ELR (cell line): ENCODE measurements at regions not wholly inside any gene's neighbourhood (a gene's known extent, or its start where the extent isn't known, plus 50 kb on each side); places are given as distances from the start of the nearest gene placed in this dataset.
A peak's percentile ranks its signal among the peaks of the same experiment; 100 is the strongest.

Experiments
- DNase-seq: peaks from one replicate; pipeline ENCODE4 v3.0.0-alpha.2; 2015; ENCODE audit warnings: low read depth

- no peak for DNase-seq
Observed at GRCh38 chr12:71071536-71072097, 86.2 kb downstream of the TSPAN8 start.

DNA sequence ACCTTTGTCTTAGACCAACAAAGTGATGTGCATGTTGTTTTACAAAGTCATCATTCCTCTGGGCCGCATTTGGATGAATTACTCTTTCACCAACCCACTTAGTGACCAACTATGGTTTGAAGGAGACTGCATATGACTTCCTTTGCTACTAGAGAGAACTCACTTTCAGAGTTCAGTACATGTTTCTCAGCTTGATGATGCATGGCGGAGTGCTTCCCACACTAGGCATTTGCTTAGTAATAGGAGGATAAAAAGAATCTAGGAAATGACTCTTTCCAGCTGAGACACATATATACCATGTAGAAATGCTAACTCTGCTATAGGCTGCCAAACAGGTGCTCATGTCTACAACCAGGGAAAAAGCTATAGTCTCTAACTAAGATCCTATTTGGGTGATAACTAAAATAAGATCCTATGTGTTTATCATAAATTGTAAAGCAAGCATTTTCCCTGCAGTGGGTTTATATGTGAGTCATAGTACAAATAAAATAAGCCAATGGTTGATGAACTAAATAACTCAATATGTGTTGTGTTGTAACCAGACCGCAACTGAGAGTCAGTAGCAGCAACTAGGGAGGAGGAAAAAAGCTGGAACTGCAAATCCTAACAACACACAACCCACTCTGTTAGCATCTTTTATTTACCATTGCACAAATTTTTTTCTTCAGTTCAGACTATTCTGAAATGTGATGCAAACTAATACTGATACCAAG lies 87.2 kb downstream of the TSPAN8 start:
- DNase-seq, result no peak

- DNase-seq, result no peak
Observed at GRCh38 chr12:71069311-71069710, 88.5 kb downstream of the TSPAN8 start.

GRCh38 chr12:71063087-71063486 lies 94.7 kb downstream of the TSPAN8 start:
- no peak for DNase-seq

- DNase-seq, result no peak
Observed at GRCh38 chr12:71061451-71061850, 96.3 kb downstream of the TSPAN8 start.

DNA sequence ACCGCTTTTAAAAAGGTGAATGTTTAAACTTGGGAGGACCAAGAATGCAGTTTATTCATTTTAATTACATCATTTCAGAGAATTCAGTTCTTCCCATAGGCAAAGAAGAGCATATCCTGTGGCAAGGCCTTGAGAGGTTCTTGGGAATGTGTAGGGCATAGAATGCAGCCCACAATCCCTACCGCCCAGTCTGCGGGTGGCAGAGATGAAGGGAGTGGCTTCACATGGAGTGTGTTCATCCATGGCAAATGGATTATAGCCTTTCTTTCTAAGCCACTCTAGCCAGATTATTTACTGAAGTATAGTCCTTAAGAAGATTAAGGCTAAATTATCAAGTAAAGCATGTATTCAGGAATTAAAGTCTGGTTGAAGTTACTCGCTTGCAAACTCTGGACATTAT lies 97.4 kb downstream of the TSPAN8 start:
- DNase-seq, result no peak

DNA sequence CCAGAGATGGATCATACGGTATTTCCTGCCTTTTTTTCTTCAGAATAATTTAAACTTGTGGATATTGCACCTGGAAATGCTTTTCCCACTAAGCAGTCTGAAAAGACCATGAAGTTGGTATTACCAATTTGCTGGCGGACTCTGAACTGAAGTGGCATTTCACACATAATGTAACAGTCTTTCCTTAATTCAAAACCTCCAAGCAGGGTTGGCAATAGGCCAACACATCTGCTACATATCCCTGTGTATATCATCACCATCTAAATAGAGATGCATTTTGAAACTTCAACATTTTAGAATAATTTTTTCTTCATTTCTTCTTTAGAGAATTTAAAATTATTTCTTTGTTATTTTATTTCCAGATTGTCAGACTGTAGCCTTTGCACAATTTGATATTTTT lies 100.5 kb downstream of the TSPAN8 start:
- DNase-seq, result no peak

DNA sequence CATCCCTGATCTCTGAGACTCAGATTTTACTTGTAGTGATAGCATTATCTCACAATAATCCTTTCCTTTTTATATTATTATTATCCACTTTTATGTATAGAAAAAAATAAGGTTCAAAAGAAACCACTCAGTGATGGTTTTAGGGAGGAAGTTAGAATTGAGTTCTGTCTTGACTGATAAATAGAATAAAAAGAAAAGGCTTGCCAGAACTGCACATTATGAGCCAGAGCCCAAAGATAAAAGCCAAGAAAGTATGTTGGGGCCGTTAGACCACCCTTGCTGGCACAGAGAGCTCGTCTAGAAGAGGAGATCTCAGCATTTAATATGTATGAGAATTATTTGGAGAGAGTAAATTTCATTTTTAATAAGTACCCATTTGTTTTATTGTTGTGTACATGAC lies 103.2 kb downstream of the TSPAN8 start:
- no peak for DNase-seq

GRCh38 chr12:71046215-71046614 lies 111.6 kb downstream of the TSPAN8 start:
- DNase-seq, result no peak

- no peak for DNase-seq
Observed at GRCh38 chr12:71045781-71046180, 112.0 kb downstream of the TSPAN8 start.

- DNase-seq, result no peak
Observed at GRCh38 chr12:71041476-71041875, 116.3 kb downstream of the TSPAN8 start.

GRCh38 chr12:71038960-71039359 lies 118.4 kb upstream of the PTPRR start:
- no peak for DNase-seq

- DNase-seq, result no peak
Observed at GRCh38 chr12:71036526-71036925, 116.0 kb upstream of the PTPRR start.

DNA sequence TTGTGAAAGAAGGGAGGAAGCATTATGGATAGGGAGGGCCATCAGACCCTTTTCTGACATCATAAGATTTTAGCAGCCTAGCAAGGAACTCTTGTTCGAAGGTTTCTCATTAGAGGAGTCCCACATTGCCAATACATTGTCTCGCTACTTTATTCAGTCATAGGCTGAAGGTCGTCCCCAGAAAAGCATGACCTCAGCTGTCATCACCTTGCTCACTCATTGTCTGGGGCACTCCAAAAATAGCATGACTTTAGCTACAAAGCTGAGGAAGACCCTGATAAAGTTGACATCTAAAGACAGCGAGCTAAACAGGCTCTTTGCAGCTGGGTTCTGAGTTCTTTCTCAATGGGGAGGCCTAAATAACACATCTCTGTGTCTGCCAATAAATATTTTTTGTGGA lies 112.4 kb upstream of the PTPRR start:
- DNase-seq, result no peak

DNA sequence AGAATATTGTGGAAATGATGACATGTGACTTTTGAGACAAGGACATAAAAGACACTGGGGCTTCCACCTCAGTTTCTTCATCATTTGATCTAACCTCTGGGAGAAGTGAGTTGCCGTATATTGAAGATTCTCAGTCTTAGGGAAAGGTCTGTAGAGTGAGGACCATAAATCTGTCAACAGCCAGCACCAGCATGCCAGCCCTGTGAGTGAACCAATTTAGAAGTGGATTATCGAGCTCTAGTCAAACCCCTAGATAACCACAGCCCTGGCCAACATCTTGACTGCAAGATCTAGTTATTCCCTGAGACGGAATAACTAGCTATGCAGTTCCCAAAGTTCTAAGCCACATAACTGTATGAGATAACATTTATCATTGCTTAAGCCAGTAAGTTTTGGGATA lies 108.8 kb upstream of the PTPRR start:
- DNase-seq, result no peak

DNA sequence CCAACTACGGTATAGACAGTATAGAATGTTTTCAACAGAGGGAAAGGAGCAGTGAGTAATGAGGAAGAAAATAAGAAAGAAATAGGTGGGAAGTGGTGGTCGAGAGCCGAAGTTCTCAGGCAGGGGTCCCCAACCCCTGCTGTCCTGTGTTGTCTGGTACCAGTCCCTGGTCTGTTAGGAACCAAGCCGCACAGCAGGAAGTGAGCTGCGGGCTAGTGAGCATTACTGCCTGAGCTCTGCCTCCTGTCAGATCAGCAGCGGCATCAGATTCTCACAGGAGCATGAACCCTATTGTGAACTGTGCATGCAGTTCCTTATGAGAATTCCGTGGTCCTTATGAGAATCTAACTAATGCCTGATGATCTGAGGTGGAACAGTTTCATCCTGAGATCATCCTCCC lies 107.3 kb upstream of the PTPRR start:
- DNase-seq, result no peak

DNA sequence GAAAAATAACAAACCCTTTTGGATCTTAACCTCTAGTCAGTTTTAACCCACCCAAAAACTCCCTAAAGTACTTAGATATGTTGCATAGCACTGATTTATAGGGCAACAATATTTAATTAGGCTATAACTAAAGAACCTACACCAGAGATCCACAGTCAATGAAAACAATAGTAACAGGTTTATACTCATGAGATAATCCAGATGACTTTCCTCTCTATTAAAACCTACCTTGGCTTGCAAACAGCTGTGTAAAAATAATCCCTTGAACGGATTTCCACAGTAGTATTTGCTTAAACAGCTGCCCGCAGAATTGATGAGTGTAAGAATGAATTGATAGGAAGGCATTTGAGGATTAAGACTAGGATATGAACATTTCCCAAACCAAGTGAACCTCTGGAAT lies 104.3 kb upstream of the PTPRR start:
- DNase-seq, result no peak

GRCh38 chr12:71024281-71024680 lies 103.7 kb upstream of the PTPRR start:
- no peak for DNase-seq

- DNase-seq, result no peak
Observed at GRCh38 chr12:71021491-71021890, 101.0 kb upstream of the PTPRR start.

- no peak for DNase-seq
Observed at GRCh38 chr12:71019282-71019831, 98.8 kb upstream of the PTPRR start.

DNA sequence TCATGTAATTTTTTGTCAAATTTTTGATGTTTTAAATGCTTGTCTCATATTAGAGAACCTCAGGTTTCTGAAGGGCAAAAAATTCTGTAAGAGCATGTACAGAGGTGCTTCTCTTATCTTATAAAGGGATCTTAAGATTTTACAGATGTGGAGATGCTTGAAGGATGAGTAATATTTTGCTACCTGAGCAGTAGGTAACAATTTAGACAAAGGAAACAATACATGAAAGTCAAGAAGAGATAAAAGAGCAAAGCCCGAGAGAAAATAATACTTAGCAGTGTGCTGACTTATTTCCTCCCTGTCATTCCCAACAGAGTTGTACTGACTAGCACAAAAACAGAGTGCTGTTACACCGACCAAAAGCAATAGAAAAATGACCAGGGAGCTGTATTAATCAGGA lies 98.1 kb upstream of the PTPRR start:
- no peak for DNase-seq

GRCh38 chr12:71014180-71014785 lies 93.7 kb upstream of the PTPRR start:
- DNase-seq, result peak; percentile 19

- no peak for DNase-seq
Observed at GRCh38 chr12:71011261-71011660, 90.7 kb upstream of the PTPRR start.

GRCh38 chr12:71010143-71010479 lies 89.6 kb upstream of the PTPRR start:
- DNase-seq, result no peak
